ENCODE measurements at regions not wholly inside any gene's neighbourhood (a gene's known extent, or its start where the extent isn't known, plus 50 kb on each side); places are given as distances from the start of the nearest gene placed in this dataset.

DNA sequence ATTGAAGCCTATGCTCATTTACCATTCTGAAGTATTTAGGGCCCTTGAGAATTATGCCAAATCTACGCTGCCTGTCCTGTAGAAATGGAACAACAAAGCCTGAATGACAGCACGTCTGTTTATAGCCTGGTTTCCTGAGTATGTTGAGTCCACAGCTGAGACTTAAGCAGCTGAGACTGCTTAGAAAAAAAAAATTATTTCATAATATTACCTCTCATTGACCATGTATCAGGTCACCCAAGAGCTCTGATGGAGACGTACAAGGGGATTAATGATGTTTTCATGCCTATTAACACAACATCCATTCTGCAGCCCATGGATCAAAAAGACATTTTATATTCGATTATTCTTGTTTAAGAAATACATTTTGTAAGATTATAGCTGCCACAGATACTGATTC, 387.2 kb upstream of the NCAM2 start:
- TF ChIP-seq, protein P1, sequence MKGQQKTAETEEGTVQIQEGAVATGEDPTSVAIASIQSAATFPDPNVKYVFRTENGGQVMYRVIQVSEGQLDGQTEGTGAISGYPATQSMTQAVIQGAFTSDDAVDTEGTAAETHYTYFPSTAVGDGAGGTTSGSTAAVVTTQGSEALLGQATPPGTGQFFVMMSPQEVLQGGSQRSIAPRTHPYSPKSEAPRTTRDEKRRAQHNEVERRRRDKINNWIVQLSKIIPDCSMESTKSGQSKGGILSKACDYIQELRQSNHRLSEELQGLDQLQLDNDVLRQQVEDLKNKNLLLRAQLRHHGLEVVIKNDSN (IDR thresholded peaks at IDR 0.05), result no peak
- TF ChIP-seq NFIC (IDR thresholded peaks at IDR 0.05) (no peak), ZBTB7A (IDR thresholded peaks at IDR 0.05; ENCODE audit: low read depth) (no peak), CEBPB (IDR thresholded peaks at IDR 0.05) (no peak)
